A673 (cell line): ENCODE measurements at regions not wholly inside any gene's neighbourhood (a gene's known extent, or its start where the extent isn't known, plus 50 kb on each side); places are given as distances from the start of the nearest gene placed in this dataset.

Experiments
- BruUV-seq: library from RNA; stranded (reverse); fragments of 400-500 nt; replicated peaks from 2 replicates; lab custom pipeline; 2021; lab: Mats Ljungman, UMichigan
- CTCF ChIA-PET: fragments of 300-600 bp; sonication (Branson Sonifier 250); formaldehyde crosslinking; loops from one replicate; lab custom pipeline; 2022; ENCODE audit warnings: antibody characterized with exemption; lab: Charles Lee
- POLR2A ChIA-PET: fragments of 300-600 bp; sonication (Branson Sonifier 250); formaldehyde crosslinking; loops from one replicate; lab custom pipeline; 2022; ENCODE audit warnings: antibody characterized with exemption; ENCODE audit not compliant: low non-redundant PET; lab: Charles Lee
- DNase-seq: peaks from one replicate; pipeline ENCODE4 v3.0.0-alpha.2; 2015; ENCODE audit warnings: low spot score
- H3K27ac ChIP-seq: fragments of 200-600 bp; sonication (generic); 2 replicates; pipeline ENCODE4 v1.5.1; 2016; ENCODE audit warnings: mixed run types, low read depth, mild to moderate bottlenecking, mixed read lengths, antibody characterized with exemption, low read length; ENCODE audit not compliant: poor library complexity, severe bottlenecking
- H3K27me3 ChIP-seq: fragments of 200-600 bp; sonication (generic); replicated peaks from 2 replicates; pipeline ENCODE4 v1.6.1; 2017; ENCODE audit warnings: mixed run types, low read depth, mild to moderate bottlenecking, mixed read lengths, antibody characterized with exemption, low read length; ENCODE audit not compliant: insufficient read depth, poor library complexity
- H3K36me3 ChIP-seq: fragments of 200-600 bp; sonication (generic); 2 replicates; pipeline ENCODE4 v1.6.1; 2016; ENCODE audit warnings: mixed run types, mild to moderate bottlenecking, mixed read lengths, antibody characterized with exemption, low read length; ENCODE audit not compliant: insufficient read depth, poor library complexity, severe bottlenecking
- H3K4me1 ChIP-seq: fragments of 200-600 bp; sonication (generic); 2 replicates; pipeline ENCODE4 v1.6.1; 2017; ENCODE audit warnings: mixed run types, mild to moderate bottlenecking, mixed read lengths, antibody characterized with exemption, low read length; ENCODE audit not compliant: insufficient read depth, poor library complexity, severe bottlenecking
- H3K4me3 ChIP-seq: fragments of 200-600 bp; sonication (generic); 2 replicates; pipeline ENCODE4 v1.5.1; 2016; ENCODE audit warnings: low read depth, mixed run types, mild to moderate bottlenecking, mixed read lengths, low read length; ENCODE audit not compliant: poor library complexity, severe bottlenecking
- H3K9me3 ChIP-seq: fragments of 200-600 bp; sonication (generic); 2 replicates; pipeline ENCODE4 v1.6.1; 2016; ENCODE audit warnings: mixed run types, low read depth, mild to moderate bottlenecking, mixed read lengths, antibody characterized with exemption, low read length; ENCODE audit not compliant: poor library complexity, severe bottlenecking
- EZH2 ChIP-seq: fragments of 200-600 bp; sonication (generic); IDR thresholded peaks from 2 replicates; pipeline ENCODE4 v1.6.1; 2017; ENCODE audit warnings: borderline replicate concordance, low read depth, mild to moderate bottlenecking, mixed read lengths, antibody characterized with exemption, low read length; ENCODE audit not compliant: poor library complexity, severe bottlenecking
- intact Hi-C: fragments of 100-400 bp; cut with micrococcal nuclease; formaldehyde crosslinking; loops from one replicate; pipeline ENCODE4 v1.10.0; 2022; ENCODE audit not compliant: unreplicated experiment
- TF ChIP-seq, protein P1 (sequence below): fragments of 300-800, 200-600 bp; sonication (generic); conservative IDR thresholded peaks from 2 replicates; pipeline ENCODE4 v1.5.1; 2017; ENCODE audit warnings: low read depth, mild to moderate bottlenecking, antibody characterized with exemption, low read length, moderate library complexity, mixed read lengths

- Histone ChIP-seq H3K27me3 (no peaks in the 10 kb centered on the region), H3K4me1 (no peaks in the 10 kb centered on the region), H3K9me3 (no peaks in the 10 kb centered on the region), H3K4me3 (no peak overlapping the region), H3K36me3 (no peaks in the 10 kb centered on the region), H3K27ac (no peak overlapping the region)
- intact Hi-C loops = no loop called here
- DNase-seq = no peak
- ChIA-PET POLR2A (no interaction called here), CTCF (no interaction called here)
- BruUV-seq = no TSS peak
- no peak for TF ChIP-seq EZH2
- TF ChIP-seq, protein P1, sequence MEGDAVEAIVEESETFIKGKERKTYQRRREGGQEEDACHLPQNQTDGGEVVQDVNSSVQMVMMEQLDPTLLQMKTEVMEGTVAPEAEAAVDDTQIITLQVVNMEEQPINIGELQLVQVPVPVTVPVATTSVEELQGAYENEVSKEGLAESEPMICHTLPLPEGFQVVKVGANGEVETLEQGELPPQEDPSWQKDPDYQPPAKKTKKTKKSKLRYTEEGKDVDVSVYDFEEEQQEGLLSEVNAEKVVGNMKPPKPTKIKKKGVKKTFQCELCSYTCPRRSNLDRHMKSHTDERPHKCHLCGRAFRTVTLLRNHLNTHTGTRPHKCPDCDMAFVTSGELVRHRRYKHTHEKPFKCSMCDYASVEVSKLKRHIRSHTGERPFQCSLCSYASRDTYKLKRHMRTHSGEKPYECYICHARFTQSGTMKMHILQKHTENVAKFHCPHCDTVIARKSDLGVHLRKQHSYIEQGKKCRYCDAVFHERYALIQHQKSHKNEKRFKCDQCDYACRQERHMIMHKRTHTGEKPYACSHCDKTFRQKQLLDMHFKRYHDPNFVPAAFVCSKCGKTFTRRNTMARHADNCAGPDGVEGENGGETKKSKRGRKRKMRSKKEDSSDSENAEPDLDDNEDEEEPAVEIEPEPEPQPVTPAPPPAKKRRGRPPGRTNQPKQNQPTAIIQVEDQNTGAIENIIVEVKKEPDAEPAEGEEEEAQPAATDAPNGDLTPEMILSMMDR = no peak
Observed at GRCh38 chr10:20674926-20675325, 222.2 kb downstream of the NEBL start.

GRCh38 chr10:20673175-20673574 is 223.9 kb downstream of the NEBL start:
- CTCF ChIA-PET = no interaction called here
- no peaks in the 10 kb centered on the region for H3K4me1 ChIP-seq
- no peak overlapping the region for H3K27ac ChIP-seq
- H3K4me3 ChIP-seq = no peak overlapping the region
- no TSS peak for BruUV-seq
- H3K36me3 ChIP-seq = no peaks in the 10 kb centered on the region
- no peaks in the 10 kb centered on the region for H3K27me3 ChIP-seq
- intact Hi-C loops = no loop called here
- TF ChIP-seq EZH2 = no peak
- TF ChIP-seq, protein P1 = no peak
- H3K9me3 ChIP-seq = no peaks in the 10 kb centered on the region
- POLR2A ChIA-PET = no interaction called here
- no peak for DNase-seq

- TF ChIP-seq EZH2 = no peak
- TF ChIP-seq, protein P1 = no peak
- no peak overlapping the region for H3K27ac ChIP-seq
- BruUV-seq = no TSS peak
- DNase-seq = no peak
- CTCF ChIA-PET = no interaction called here
- no peak overlapping the region for H3K4me3 ChIP-seq
- POLR2A ChIA-PET = no interaction called here
- H3K36me3 ChIP-seq = no peaks in the 10 kb centered on the region
- intact Hi-C loops = no loop called here
- no peaks in the 10 kb centered on the region for H3K4me1 ChIP-seq
- H3K9me3 ChIP-seq = no peaks in the 10 kb centered on the region
- H3K27me3 ChIP-seq = no peaks in the 10 kb centered on the region
Observed at GRCh38 chr10:20672741-20673140, 224.4 kb downstream of the NEBL start.

GRCh38 chr10:20670579-20670978 is 226.5 kb downstream of the NEBL start:
- H3K36me3 ChIP-seq = no peaks in the 10 kb centered on the region
- H3K27ac ChIP-seq = no peak overlapping the region
- H3K9me3 ChIP-seq = no peaks in the 10 kb centered on the region
- DNase-seq = no peak
- no peak for TF ChIP-seq EZH2
- TF ChIP-seq, protein P1 = no peak
- intact Hi-C loops = no loop called here
- no TSS peak for BruUV-seq
- H3K4me3 ChIP-seq = no peak overlapping the region
- H3K27me3 ChIP-seq = no peaks in the 10 kb centered on the region
- ChIA-PET CTCF (no interaction called here), POLR2A (no interaction called here)
- no peaks in the 10 kb centered on the region for H3K4me1 ChIP-seq
